ENCODE measurements at regions not wholly inside any gene's neighbourhood (a gene's known extent, or its start where the extent isn't known, plus 50 kb on each side); places are given as distances from the start of the nearest gene placed in this dataset.

DNA sequence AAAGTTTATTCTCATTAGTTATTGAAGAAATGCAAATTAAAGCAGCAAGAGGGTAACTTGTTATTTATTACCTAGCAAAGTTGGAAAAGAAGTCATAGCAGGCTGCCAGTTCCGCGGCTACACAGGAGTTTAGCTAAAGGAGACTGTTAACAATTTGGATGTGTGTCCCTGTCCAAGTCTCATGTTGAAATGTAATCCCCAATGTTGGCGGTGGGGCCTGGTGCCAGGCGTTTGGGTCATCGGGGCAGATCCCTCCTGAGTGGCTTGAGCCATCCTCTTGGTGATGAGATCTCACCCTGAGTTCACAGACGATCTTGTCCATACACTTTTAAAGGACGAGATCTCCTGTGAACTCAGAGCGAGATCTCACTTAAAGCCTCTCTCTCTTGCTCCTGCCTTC, 608.3 kb downstream of the SH2D4B start:
- H3K4ac ChIP-seq (replicated peaks; ENCODE audit: insufficient read length, low read depth, low read length), result no peak overlapping the region
- no peak overlapping the region for H4K5ac ChIP-seq (ENCODE audit: insufficient read length, low read depth, low read length)
- H3K27me3 ChIP-seq (replicated peaks in 1 of 4; ENCODE audit: control insufficient read depth in 3 of 4, extremely low read depth in 1 of 4, insufficient read depth in 3 of 4, low read length in 3 of 4), result no peaks in the 10 kb centered on the region
- no peak for DNase-seq (ENCODE audit: low read depth in 1 of 2, low spot score in 2 of 2)
- H3K36me3 ChIP-seq (ENCODE audit: control insufficient read depth in 2 of 4, insufficient read depth in 4 of 4, low read length in 3 of 4), result no peaks in the 10 kb centered on the region
- no peaks in the 10 kb centered on the region for H3K9me3 ChIP-seq (ENCODE audit: insufficient read depth in 2 of 2, low read depth in 1 of 2, low read length in 1 of 2)
- no peaks in the 10 kb centered on the region for H3K4me1 ChIP-seq (replicated peaks in 1 of 4; ENCODE audit: control insufficient read depth in 3 of 4, insufficient read depth in 4 of 4, low read length in 3 of 4)
- H3K9ac ChIP-seq (replicated peaks in 1 of 4; ENCODE audit: extremely low read depth in 1 of 4, low read depth in 3 of 4, low read length in 3 of 4), result no peak overlapping the region
- no peak overlapping the region for H3K18ac ChIP-seq (ENCODE audit: extremely low read depth, low read length)
- no peaks in the 10 kb centered on the region for H3K79me1 ChIP-seq (ENCODE audit: low read depth, low read length)
- no peak overlapping the region for H2BK15ac ChIP-seq (ENCODE audit: low read length)
- H3K14ac ChIP-seq (ENCODE audit: insufficient read length), result no peak overlapping the region
- H3K4me2 ChIP-seq (ENCODE audit: insufficient read depth in 1 of 2, low read depth in 2 of 2, low read length in 2 of 2), result no peak overlapping the region
- ChIA-PET CTCF (ENCODE audit: partially characterized antibody) (interaction anchor here (1.5 kb wide), 1 partner anchor 38 kb away, joined by 5 read pairs; no protein-coding TSS in a partner anchor), POLR2A (ENCODE audit: partially characterized antibody) (no interaction called here)
- H2BK5ac ChIP-seq (ENCODE audit: low read depth, low read length), result no peak overlapping the region
- H2AK5ac ChIP-seq (ENCODE audit: low read depth, low read length), result no peak overlapping the region
- H2BK12ac ChIP-seq (ENCODE audit: low read depth, low read length), result no peak overlapping the region
- H2BK120ac ChIP-seq (replicated peaks; ENCODE audit: low read depth, low read length), result no peak overlapping the region
- no peak overlapping the region for H2BK20ac ChIP-seq (ENCODE audit: low read length)
- no peak overlapping the region for H3K4me3 ChIP-seq (ENCODE audit: extremely low read depth in 1 of 4, insufficient read depth in 2 of 4, low read depth in 3 of 4, low read length in 4 of 4)
- H4K8ac ChIP-seq (ENCODE audit: extremely low read depth, insufficient read depth, low read length), result no peak overlapping the region
- no peaks in the 10 kb centered on the region; the same call in 1 of the 2 replicates for H3K23me2 ChIP-seq (ENCODE audit: low read depth, low read length)
- no peak overlapping the region for H3K23ac ChIP-seq (ENCODE audit: insufficient read length)
- no peak overlapping the region for H3K27ac ChIP-seq (ENCODE audit: low read depth, low read length)
- no peaks in the 10 kb centered on the region for H4K20me1 ChIP-seq (replicated peaks in 1 of 2; ENCODE audit: control insufficient read depth in 1 of 2, insufficient read depth in 2 of 2, low read length in 2 of 2)
- H2AFZ ChIP-seq (ENCODE audit: low read length), result 0 out of 2 replicates have a peak overlapping the region, but pooled peaks have one; percentile 68
- 92% methylated on average over 8 of the region's 8 CpGs; no CpG with 5 or more reads in 1 of the 2 experiments for WGBS, 2 experiments (ENCODE audit: extremely low coverage in 1 of 2, insufficient coverage in 1 of 2, insufficient read length in 1 of 2, insufficient replicate concordance in 2 of 2, low coverage in 1 of 2, low lambda C conversion rate in 2 of 2, missing lambda C conversion rate in 1 of 2)
- no peaks in the 10 kb centered on the region for H3K79me2 ChIP-seq (ENCODE audit: control insufficient read depth in 1 of 2, insufficient read depth in 2 of 2, low read length in 2 of 2)
- H4K91ac ChIP-seq (replicated peaks; ENCODE audit: insufficient read length, low read length), result no peak overlapping the region
- H3K56ac ChIP-seq (replicated peaks; ENCODE audit: insufficient read length, low read depth, low read length), result no peak overlapping the region
- no peak for FAIRE-seq
- TF ChIP-seq SP4 (IDR thresholded peaks at IDR 0.05; ENCODE audit: low read length) (no peak), KDM1A (IDR thresholded peaks at IDR 0.05; ENCODE audit: borderline replicate concordance, low read length) (no peak), HDAC2 (IDR thresholded peaks at IDR 0.05; ENCODE audit: borderline replicate concordance in 1 of 2, low read depth in 2 of 2, low read length in 2 of 2) (no peak)
- TF ChIP-seq, protein P1, sequence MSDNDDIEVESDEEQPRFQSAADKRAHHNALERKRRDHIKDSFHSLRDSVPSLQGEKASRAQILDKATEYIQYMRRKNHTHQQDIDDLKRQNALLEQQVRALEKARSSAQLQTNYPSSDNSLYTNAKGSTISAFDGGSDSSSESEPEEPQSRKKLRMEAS (IDR thresholded peaks at IDR 0.05), result no peak
